ENCODE measurements at regions not wholly inside any gene's neighbourhood (a gene's known extent, or its start where the extent isn't known, plus 50 kb on each side); places are given as distances from the start of the nearest gene placed in this dataset.

DNA sequence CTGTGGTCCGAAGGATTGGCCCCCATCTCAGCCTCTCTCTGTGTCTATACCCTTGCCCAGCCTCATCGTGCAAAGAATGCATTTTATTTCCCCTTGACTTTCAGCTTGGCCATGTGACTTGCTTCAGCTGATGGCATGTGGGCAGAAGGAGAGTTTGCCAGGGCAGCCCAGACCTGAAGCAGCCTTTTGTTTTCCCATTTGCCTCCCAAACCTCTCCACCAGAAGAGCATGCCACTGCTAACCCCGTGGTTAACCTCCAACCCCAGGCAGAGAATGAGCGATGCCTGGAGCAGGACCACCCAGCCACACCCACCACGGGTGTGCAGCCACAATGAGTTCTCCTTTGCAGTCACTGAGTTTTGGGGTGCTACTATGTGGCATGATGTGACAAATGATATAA is 136.4 kb downstream of the SETD4 start:
- ATAC-seq = no peak
- ChIA-PET POLR2A (no interaction called here), CTCF (no interaction called here)
- H3K4me3 ChIP-seq (ENCODE audit: low read depth in 2 of 2, low read length in 2 of 2) = no peak overlapping the region
- in situ Hi-C loops (cut with HindIII; ENCODE audit: low pct_unique_long_range_greater_than_20kb, low sequenced_read_pairs) = no loop called here
- TF ChIP-seq, protein P1, sequence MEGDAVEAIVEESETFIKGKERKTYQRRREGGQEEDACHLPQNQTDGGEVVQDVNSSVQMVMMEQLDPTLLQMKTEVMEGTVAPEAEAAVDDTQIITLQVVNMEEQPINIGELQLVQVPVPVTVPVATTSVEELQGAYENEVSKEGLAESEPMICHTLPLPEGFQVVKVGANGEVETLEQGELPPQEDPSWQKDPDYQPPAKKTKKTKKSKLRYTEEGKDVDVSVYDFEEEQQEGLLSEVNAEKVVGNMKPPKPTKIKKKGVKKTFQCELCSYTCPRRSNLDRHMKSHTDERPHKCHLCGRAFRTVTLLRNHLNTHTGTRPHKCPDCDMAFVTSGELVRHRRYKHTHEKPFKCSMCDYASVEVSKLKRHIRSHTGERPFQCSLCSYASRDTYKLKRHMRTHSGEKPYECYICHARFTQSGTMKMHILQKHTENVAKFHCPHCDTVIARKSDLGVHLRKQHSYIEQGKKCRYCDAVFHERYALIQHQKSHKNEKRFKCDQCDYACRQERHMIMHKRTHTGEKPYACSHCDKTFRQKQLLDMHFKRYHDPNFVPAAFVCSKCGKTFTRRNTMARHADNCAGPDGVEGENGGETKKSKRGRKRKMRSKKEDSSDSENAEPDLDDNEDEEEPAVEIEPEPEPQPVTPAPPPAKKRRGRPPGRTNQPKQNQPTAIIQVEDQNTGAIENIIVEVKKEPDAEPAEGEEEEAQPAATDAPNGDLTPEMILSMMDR (IDR thresholded peaks at IDR 0.05) = no peak
- no peak for TF ChIP-seq SIN3A (IDR thresholded peaks at IDR 0.05; ENCODE audit: borderline replicate concordance, insufficient read depth, low read depth, low read length)
- TF ChIP-seq TCF7L2 (IDR thresholded peaks at IDR 0.05; ENCODE audit: low read depth, low read length) = no peak
- TF ChIP-seq, protein P2, sequence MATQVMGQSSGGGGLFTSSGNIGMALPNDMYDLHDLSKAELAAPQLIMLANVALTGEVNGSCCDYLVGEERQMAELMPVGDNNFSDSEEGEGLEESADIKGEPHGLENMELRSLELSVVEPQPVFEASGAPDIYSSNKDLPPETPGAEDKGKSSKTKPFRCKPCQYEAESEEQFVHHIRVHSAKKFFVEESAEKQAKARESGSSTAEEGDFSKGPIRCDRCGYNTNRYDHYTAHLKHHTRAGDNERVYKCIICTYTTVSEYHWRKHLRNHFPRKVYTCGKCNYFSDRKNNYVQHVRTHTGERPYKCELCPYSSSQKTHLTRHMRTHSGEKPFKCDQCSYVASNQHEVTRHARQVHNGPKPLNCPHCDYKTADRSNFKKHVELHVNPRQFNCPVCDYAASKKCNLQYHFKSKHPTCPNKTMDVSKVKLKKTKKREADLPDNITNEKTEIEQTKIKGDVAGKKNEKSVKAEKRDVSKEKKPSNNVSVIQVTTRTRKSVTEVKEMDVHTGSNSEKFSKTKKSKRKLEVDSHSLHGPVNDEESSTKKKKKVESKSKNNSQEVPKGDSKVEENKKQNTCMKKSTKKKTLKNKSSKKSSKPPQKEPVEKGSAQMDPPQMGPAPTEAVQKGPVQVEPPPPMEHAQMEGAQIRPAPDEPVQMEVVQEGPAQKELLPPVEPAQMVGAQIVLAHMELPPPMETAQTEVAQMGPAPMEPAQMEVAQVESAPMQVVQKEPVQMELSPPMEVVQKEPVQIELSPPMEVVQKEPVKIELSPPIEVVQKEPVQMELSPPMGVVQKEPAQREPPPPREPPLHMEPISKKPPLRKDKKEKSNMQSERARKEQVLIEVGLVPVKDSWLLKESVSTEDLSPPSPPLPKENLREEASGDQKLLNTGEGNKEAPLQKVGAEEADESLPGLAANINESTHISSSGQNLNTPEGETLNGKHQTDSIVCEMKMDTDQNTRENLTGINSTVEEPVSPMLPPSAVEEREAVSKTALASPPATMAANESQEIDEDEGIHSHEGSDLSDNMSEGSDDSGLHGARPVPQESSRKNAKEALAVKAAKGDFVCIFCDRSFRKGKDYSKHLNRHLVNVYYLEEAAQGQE (IDR thresholded peaks at IDR 0.05; ENCODE audit: insufficient read depth in 1 of 2, low read depth in 2 of 2, low read length in 1 of 2) = no peak
- TF ChIP-seq POLR2AphosphoS5 (IDR thresholded peaks at IDR 0.05; ENCODE audit: low read depth, low read length) = no peak
- no peaks in the 10 kb centered on the region for H3K27me3 ChIP-seq (ENCODE audit: control insufficient read depth, insufficient read depth, low read length)
- H3K36me3 ChIP-seq (ENCODE audit: control insufficient read depth, insufficient read depth, low read length) = no peaks in the 10 kb centered on the region
- intact Hi-C loops (cut with micrococcal nuclease; ENCODE audit: unreplicated experiment) = no loop called here
- no TSS peak for BruUV-seq (replicated peaks)
- H3K9me3 ChIP-seq (ENCODE audit: control insufficient read depth, insufficient read depth, low read depth, low read length) = no peaks in the 10 kb centered on the region
- H3K4me1 ChIP-seq (ENCODE audit: control insufficient read depth, insufficient read depth, low read length) = no peaks in the 10 kb centered on the region
- no peak for DNase-seq (ENCODE audit: low read depth, low spot score)
- H3K27ac ChIP-seq (ENCODE audit: low read length) = no peak overlapping the region

DNA sequence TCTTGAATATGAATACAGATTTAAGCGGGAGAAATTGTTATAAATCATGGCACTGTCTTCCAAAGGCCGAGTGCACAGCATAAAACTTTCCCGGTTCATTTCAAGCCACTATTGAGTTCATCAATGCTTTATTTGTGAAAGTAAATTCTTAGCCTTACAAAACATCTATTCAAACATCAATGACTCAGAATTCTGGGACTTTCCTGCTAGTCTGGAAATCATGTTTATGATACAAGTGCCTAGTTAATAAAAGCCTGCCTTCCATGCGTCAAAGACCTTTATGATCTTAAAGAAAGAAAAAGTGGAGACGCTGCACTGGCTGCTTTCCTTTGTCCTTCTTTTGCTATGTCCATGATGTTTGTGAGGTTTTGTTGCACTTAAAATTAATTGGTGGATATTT is 137.7 kb downstream of the SETD4 start:
- intact Hi-C loops (cut with micrococcal nuclease; ENCODE audit: unreplicated experiment) (no loop called here), in situ Hi-C loops (cut with HindIII; ENCODE audit: low pct_unique_long_range_greater_than_20kb, low sequenced_read_pairs) (no loop called here)
- Histone ChIP-seq H3K9me3 (ENCODE audit: control insufficient read depth, insufficient read depth, low read depth, low read length) (no peaks in the 10 kb centered on the region), H3K36me3 (ENCODE audit: control insufficient read depth, insufficient read depth, low read length) (no peaks in the 10 kb centered on the region), H3K4me3 (ENCODE audit: low read depth in 2 of 2, low read length in 2 of 2) (no peak overlapping the region), H3K4me1 (ENCODE audit: control insufficient read depth, insufficient read depth, low read length) (no peaks in the 10 kb centered on the region), H3K27ac (ENCODE audit: low read length) (no peak overlapping the region), H3K27me3 (ENCODE audit: control insufficient read depth, insufficient read depth, low read length) (no peaks in the 10 kb centered on the region)
- CTCF ChIA-PET = no interaction called here
- POLR2A ChIA-PET = no interaction called here
- DNase-seq (ENCODE audit: low read depth, low spot score) (no peak), ATAC-seq (no peak)
- no TSS peak for BruUV-seq (replicated peaks)
- TF ChIP-seq TCF7L2 (IDR thresholded peaks at IDR 0.05; ENCODE audit: low read depth, low read length) (no peak), SIN3A (IDR thresholded peaks at IDR 0.05; ENCODE audit: borderline replicate concordance, insufficient read depth, low read depth, low read length) (no peak), POLR2AphosphoS5 (IDR thresholded peaks at IDR 0.05; ENCODE audit: low read depth, low read length) (no peak)
- TF ChIP-seq, protein P2 (IDR thresholded peaks at IDR 0.05; ENCODE audit: insufficient read depth in 1 of 2, low read depth in 2 of 2, low read length in 1 of 2) = no peak
- TF ChIP-seq, protein P1 (IDR thresholded peaks at IDR 0.05) = no peak
